RWPE2 (cell line): ENCODE measurements at regions not wholly inside any gene's neighbourhood (a gene's known extent, or its start where the extent isn't known, plus 50 kb on each side); places are given as distances from the start of the nearest gene placed in this dataset.

ENCODE experiments used
- ATAC-seq: fragments of 200-7000 bp; cut with Tn5 transposase; 3 replicates; pipeline ENCODE4 v1.9.1; 2021; ENCODE audit warnings: low read depth
- DNase-seq: peaks from one replicate; pipeline ENCODE4 v3.0.0-alpha.2; 2020; ENCODE audit warnings: low spot score
- H3K27ac ChIP-seq: fragments of 450-650 bp; 2 replicates; pipeline ENCODE4 v1.5.1; 2017; ENCODE audit warnings: mild to moderate bottlenecking; ENCODE audit not compliant: poor library complexity, severe bottlenecking
- H3K27me3 ChIP-seq: fragments of 250-450 bp; sonication (Bioruptor Pico); 2 replicates; pipeline ENCODE4 v1.5.1; 2021; ENCODE audit warnings: mild to moderate bottlenecking, moderate library complexity; ENCODE audit not compliant: insufficient read depth, poor library complexity, severe bottlenecking
- H3K36me3 ChIP-seq: fragments of 250-450 bp; sonication (Bioruptor Pico); 2 replicates; pipeline ENCODE4 v1.5.1; 2020; ENCODE audit warnings: low read depth, mild to moderate bottlenecking, moderate library complexity
- H3K4me1 ChIP-seq: fragments of 250-450 bp; sonication (Bioruptor Pico); 2 replicates; pipeline ENCODE4 v1.5.1; 2021; ENCODE audit warnings: mild to moderate bottlenecking, moderate library complexity; ENCODE audit not compliant: insufficient read depth, poor library complexity, severe bottlenecking
- H3K4me3 ChIP-seq: fragments of 250-450 bp; sonication (Bioruptor Pico); 2 replicates; pipeline ENCODE4 v1.5.1; 2021; ENCODE audit warnings: mild to moderate bottlenecking, moderate library complexity; ENCODE audit not compliant: severe bottlenecking
- H3K9me3 ChIP-seq: fragments of 250-450 bp; sonication (Bioruptor Pico); 2 replicates; pipeline ENCODE4 v1.5.1; 2021; ENCODE audit warnings: mild to moderate bottlenecking, moderate library complexity; ENCODE audit not compliant: severe bottlenecking
- CTCF ChIP-seq: fragments of 450-650 bp; IDR thresholded peaks from one replicate; pipeline ENCODE4 v1.5.1; 2017; ENCODE audit warnings: mild to moderate bottlenecking, moderate library complexity; ENCODE audit not compliant: poor library complexity, severe bottlenecking

GRCh38 chr2:217636991-217637561 is 365.7 kb downstream of the TNS1 start:
- Histone ChIP-seq H3K4me3 (no peak overlapping the region), H3K9me3 (no peaks in the 10 kb centered on the region), H3K36me3 (no peaks in the 10 kb centered on the region), H3K27ac (no peak overlapping the region), H3K27me3 (no peaks in the 10 kb centered on the region), H3K4me1 (no peaks in the 10 kb centered on the region)
- ATAC-seq (no peak), DNase-seq (no peak)
- TF ChIP-seq CTCF: no peak

DNA sequence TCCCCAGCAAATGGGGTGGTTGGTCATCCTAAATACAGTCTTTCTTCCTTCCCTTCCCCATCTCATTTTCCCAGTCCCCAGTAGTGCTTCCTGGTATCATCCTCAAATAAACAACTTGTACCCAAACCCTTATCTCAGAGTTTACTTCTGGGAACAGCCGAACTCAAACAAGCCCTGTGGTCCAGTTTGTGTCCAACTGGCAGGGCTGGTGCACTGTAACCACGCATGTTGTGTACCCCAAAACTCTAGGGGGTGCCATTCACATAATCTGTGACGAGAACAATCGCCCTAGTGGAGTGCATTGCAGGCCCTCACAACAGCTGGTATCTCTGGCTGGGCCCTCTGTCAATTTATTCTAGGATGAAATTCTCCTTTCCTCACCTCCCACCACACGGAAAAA is 366.2 kb downstream of the TNS1 start:
- DNase-seq: no peak
- no peak for TF ChIP-seq CTCF
- Histone ChIP-seq H3K9me3 (no peaks in the 10 kb centered on the region), H3K4me1 (no peaks in the 10 kb centered on the region), H3K36me3 (no peaks in the 10 kb centered on the region), H3K27me3 (no peaks in the 10 kb centered on the region), H3K27ac (no peak overlapping the region), H3K4me3 (no peak overlapping the region)
- no peak for ATAC-seq

GRCh38 chr2:217634871-217635270 is 367.9 kb downstream of the TNS1 start:
- DNase-seq (no peak), ATAC-seq (no peak)
- no peaks in the 10 kb centered on the region for H3K36me3 ChIP-seq
- no peaks in the 10 kb centered on the region for H3K9me3 ChIP-seq
- H3K4me3 ChIP-seq: no peak overlapping the region
- H3K4me1 ChIP-seq: no peaks in the 10 kb centered on the region
- TF ChIP-seq CTCF: no peak
- H3K27ac ChIP-seq: no peak overlapping the region
- no peaks in the 10 kb centered on the region for H3K27me3 ChIP-seq

GRCh38 chr2:217632043-217632442 is 370.8 kb downstream of the TNS1 start:
- Histone ChIP-seq H3K9me3 (no peaks in the 10 kb centered on the region), H3K27me3 (no peaks in the 10 kb centered on the region), H3K4me1 (no peaks in the 10 kb centered on the region), H3K36me3 (no peaks in the 10 kb centered on the region), H3K27ac (no peak overlapping the region), H3K4me3 (no peak overlapping the region)
- no peak for TF ChIP-seq CTCF
- ATAC-seq: no peak
- no peak for DNase-seq

DNA sequence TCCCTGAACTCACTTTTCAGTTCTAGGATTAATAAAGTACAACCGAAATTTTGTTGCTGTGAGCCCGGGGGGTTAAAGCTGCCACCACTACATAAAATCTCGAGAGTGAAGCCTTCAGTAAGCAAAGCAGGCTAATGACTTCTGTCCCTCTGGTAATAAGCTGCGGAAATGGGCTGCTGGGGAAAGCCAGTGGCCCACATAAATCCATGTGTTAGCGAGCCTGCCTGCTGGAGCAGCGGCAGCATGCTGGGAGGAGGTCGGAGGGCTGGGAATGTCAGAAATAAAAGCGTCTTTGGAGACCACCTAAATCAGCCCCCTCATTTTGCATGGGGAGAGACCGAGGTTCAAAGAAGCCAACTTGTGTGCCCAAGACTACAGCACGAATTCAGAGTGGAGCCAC is 371.7 kb downstream of the TNS1 start:
- DNase-seq (no peak), ATAC-seq (no peak)
- Histone ChIP-seq H3K4me3 (no peak overlapping the region), H3K27me3 (no peaks in the 10 kb centered on the region), H3K27ac (no peak overlapping the region), H3K4me1 (no peaks in the 10 kb centered on the region), H3K9me3 (no peaks in the 10 kb centered on the region), H3K36me3 (no peaks in the 10 kb centered on the region)
- no peak for TF ChIP-seq CTCF
